Neural cell (in vitro differentiated cells): ENCODE measurements at regions not wholly inside any gene's neighbourhood (a gene's known extent, or its start where the extent isn't known, plus 50 kb on each side); places are given as distances from the start of the nearest gene placed in this dataset.
"Not testable (repeated sequence)": the region's sequence is repeated elsewhere in the genome, so short reads cannot be mapped to it uniquely, and the experiment has no call there.

Source experiments
- H2AFZ ChIP-seq: fragments of 200-600, 300-800 bp; sonication (generic), shearing (Covaris generic); 2 replicates; pipeline ENCODE4 v1.6.0; 2014; ENCODE audit warnings: low read depth, mild to moderate bottlenecking, antibody characterized with exemption, low read length, moderate library complexity
- H3F3A ChIP-seq: fragments of 200-600 bp; shearing (Covaris generic); 2 replicates; pipeline ENCODE4 v1.6.1; 2016; ENCODE audit warnings: mild to moderate bottlenecking, moderate library complexity, mixed read lengths, antibody characterized with exemption, low read length; ENCODE audit not compliant: insufficient read depth, poor library complexity, severe bottlenecking
- H3K27ac ChIP-seq: fragments of 200-600, 300-800 bp; sonication (generic), shearing (Covaris generic); 2 replicates; pipeline ENCODE4 v1.5.1; 2014; ENCODE audit warnings: mild to moderate bottlenecking, low read length, moderate library complexity
- H3K27me3 ChIP-seq: fragments of 300-800, 200-600 bp; sonication (generic), shearing (Covaris generic); 2 replicates; pipeline ENCODE4 v1.6.0; 2014; ENCODE audit warnings: mild to moderate bottlenecking, low read depth, low read length, moderate library complexity; ENCODE audit not compliant: insufficient read depth
- H3K36me3 ChIP-seq: fragments of 300-800, 200-600 bp; sonication (generic), shearing (Covaris generic); 2 replicates; pipeline ENCODE4 v1.5.1; 2014; ENCODE audit warnings: mild to moderate bottlenecking, antibody characterized with exemption, low read length, moderate library complexity; ENCODE audit not compliant: insufficient read depth
- H3K4me2 ChIP-seq: fragments of 300-800, 200-600 bp; sonication (generic), shearing (Covaris generic); 2 replicates; pipeline ENCODE4 v1.6.0; 2014; ENCODE audit warnings: mild to moderate bottlenecking, low read length
- H3K4me3 ChIP-seq: fragments of 300-800, 200-600 bp; sonication (generic), shearing (Covaris generic); 2 replicates; pipeline ENCODE4 v1.5.1; 2014; ENCODE audit warnings: mild to moderate bottlenecking, low read length, moderate library complexity
- H3K79me2 ChIP-seq: fragments of 200-600 bp; shearing (Covaris generic); replicated peaks from 2 replicates; pipeline ENCODE4 v1.6.0; 2014; ENCODE audit warnings: mild to moderate bottlenecking, low read length, moderate library complexity; ENCODE audit not compliant: insufficient read depth
- H3K9ac ChIP-seq: fragments of 300-800, 200-600 bp; sonication (generic), shearing (Covaris generic); 2 replicates; pipeline ENCODE4 v1.6.1; 2016; ENCODE audit warnings: mild to moderate bottlenecking, low read length, mixed read lengths
- H3K9me2 ChIP-seq: fragments of 200-600 bp; shearing (Covaris generic); 2 replicates; pipeline ENCODE4 v1.6.1; 2016; ENCODE audit warnings: mild to moderate bottlenecking, low read length, mixed read lengths; ENCODE audit not compliant: insufficient read depth
- H3K9me3 ChIP-seq: fragments of 200-600, 300-800 bp; sonication (generic), shearing (Covaris generic); 2 replicates; pipeline ENCODE4 v1.6.1; 2016; ENCODE audit warnings: mild to moderate bottlenecking, mixed run types, low read length, moderate library complexity, mixed read lengths
- H4K20me1 ChIP-seq: fragments of 200-600 bp; shearing (Covaris generic); 2 replicates; pipeline ENCODE4 v1.6.1; 2016; ENCODE audit warnings: mild to moderate bottlenecking, mixed run types; ENCODE audit not compliant: insufficient read depth
- EP300 ChIP-seq: fragments of 450-650 bp; conservative IDR thresholded peaks from 2 replicates; pipeline ENCODE4 v1.6.1; 2014; ENCODE audit warnings: antibody characterized with exemption, mild to moderate bottlenecking, moderate library complexity; ENCODE audit not compliant: poor library complexity, severe bottlenecking
- EZH2 ChIP-seq: fragments of 200-600, 300-800 bp; shearing (Covaris generic), sonication (generic); IDR thresholded peaks from 2 replicates; pipeline ENCODE4 v1.6.1; 2014; ENCODE audit warnings: antibody characterized with exemption, low read length, borderline replicate concordance, mild to moderate bottlenecking; ENCODE audit not compliant: insufficient read depth, poor library complexity, severe bottlenecking
- MXI1 ChIP-seq: fragments of 450-650 bp; conservative IDR thresholded peaks from 2 replicates; pipeline ENCODE4 v1.6.1; 2014; ENCODE audit warnings: antibody characterized with exemption, mild to moderate bottlenecking; ENCODE audit not compliant: poor library complexity, severe bottlenecking
- POLR2AphosphoS5 ChIP-seq: IDR thresholded peaks from 2 replicates; pipeline ENCODE4 v1.6.1; 2012
- RAD21 ChIP-seq: fragments of 450-650 bp; conservative IDR thresholded peaks from 2 replicates; pipeline ENCODE4 v1.6.1; 2014; ENCODE audit warnings: antibody characterized with exemption, mild to moderate bottlenecking, moderate library complexity
- REST ChIP-seq: IDR thresholded peaks from 2 replicates; pipeline ENCODE4 v1.6.1; 2012; ENCODE audit warnings: borderline replicate concordance
- SMC3 ChIP-seq: fragments of 450-650 bp; conservative IDR thresholded peaks from 2 replicates; pipeline ENCODE4 v1.6.1; 2014; ENCODE audit warnings: antibody characterized with exemption, mild to moderate bottlenecking, moderate library complexity; ENCODE audit not compliant: poor library complexity
- TAF1 ChIP-seq: IDR thresholded peaks from 2 replicates; pipeline ENCODE4 v1.6.1; 2012; ENCODE audit warnings: low read depth
- TF ChIP-seq, protein P1 (sequence below): fragments of 450-650 bp; IDR thresholded peaks from 2 replicates; pipeline ENCODE4 v1.5.1; 2014; ENCODE audit warnings: antibody characterized with exemption, mild to moderate bottlenecking, moderate library complexity; ENCODE audit not compliant: poor library complexity, severe bottlenecking

- Histone ChIP-seq H3F3A (no peaks in the 10 kb centered on the region), H3K9me3 (no peaks in the 10 kb centered on the region), H3K27me3 (no peaks in the 10 kb centered on the region), H3K9me2 (no peaks in the 10 kb centered on the region), H3K36me3 (no peaks in the 10 kb centered on the region), H3K79me2 (no peaks in the 10 kb centered on the region), H2AFZ (no peak overlapping the region), H3K4me2 (no peak overlapping the region), H4K20me1 (no peaks in the 10 kb centered on the region), H3K27ac (no peak overlapping the region), H3K9ac (no peak overlapping the region), H3K4me3 (no peak overlapping the region)
- TF ChIP-seq SMC3, result no peak
- TF ChIP-seq RAD21, result no peak
- no peak for TF ChIP-seq MXI1
Observed at GRCh38 chr6:7016226-7016625, 91.5 kb upstream of the RREB1 start.

DNA sequence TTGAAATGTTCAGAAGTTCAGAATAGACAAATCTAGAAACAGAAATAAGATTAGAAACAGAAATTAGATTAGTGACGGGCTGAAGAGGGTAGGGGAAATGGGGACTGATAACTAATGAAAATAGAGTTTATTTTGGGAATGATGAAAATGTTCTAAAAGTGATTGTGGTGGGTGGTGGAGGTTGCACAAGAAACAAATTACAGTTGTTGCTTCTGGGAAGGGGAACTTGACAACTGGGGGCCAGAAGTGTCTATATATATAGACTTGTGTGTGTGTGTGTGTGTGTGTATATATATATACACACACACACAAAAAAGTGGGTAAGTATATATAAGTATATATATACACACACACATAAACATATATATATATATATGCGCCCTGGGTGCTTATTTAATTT lies 86.5 kb upstream of the RREB1 start:
- Histone ChIP-seq H2AFZ (no peak overlapping the region), H4K20me1 (no peaks in the 10 kb centered on the region), H3F3A (no peaks in the 10 kb centered on the region), H3K9me3 (no peaks in the 10 kb centered on the region), H3K9me2 (no peaks in the 10 kb centered on the region), H3K36me3 (no peaks in the 10 kb centered on the region), H3K79me2 (no peaks in the 10 kb centered on the region), H3K4me3 (no peak overlapping the region), H3K27me3 (no peaks in the 10 kb centered on the region), H3K4me2 (no peak overlapping the region), H3K9ac (no peak overlapping the region), H3K27ac (no peak overlapping the region)
- no peak for TF ChIP-seq REST
- TF ChIP-seq EP300, result no peak
- TF ChIP-seq EZH2, result no peak
- TF ChIP-seq, protein P1, sequence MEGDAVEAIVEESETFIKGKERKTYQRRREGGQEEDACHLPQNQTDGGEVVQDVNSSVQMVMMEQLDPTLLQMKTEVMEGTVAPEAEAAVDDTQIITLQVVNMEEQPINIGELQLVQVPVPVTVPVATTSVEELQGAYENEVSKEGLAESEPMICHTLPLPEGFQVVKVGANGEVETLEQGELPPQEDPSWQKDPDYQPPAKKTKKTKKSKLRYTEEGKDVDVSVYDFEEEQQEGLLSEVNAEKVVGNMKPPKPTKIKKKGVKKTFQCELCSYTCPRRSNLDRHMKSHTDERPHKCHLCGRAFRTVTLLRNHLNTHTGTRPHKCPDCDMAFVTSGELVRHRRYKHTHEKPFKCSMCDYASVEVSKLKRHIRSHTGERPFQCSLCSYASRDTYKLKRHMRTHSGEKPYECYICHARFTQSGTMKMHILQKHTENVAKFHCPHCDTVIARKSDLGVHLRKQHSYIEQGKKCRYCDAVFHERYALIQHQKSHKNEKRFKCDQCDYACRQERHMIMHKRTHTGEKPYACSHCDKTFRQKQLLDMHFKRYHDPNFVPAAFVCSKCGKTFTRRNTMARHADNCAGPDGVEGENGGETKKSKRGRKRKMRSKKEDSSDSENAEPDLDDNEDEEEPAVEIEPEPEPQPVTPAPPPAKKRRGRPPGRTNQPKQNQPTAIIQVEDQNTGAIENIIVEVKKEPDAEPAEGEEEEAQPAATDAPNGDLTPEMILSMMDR, result no peak
- no peak for TF ChIP-seq TAF1
- TF ChIP-seq RAD21, result no peak
- no peak for TF ChIP-seq POLR2AphosphoS5
- no peak for TF ChIP-seq SMC3
- TF ChIP-seq MXI1, result no peak

GRCh38 chr6:7025861-7026260 lies 81.9 kb upstream of the RREB1 start:
- Histone ChIP-seq H2AFZ (no peak overlapping the region), H3K9me3 (no peaks in the 10 kb centered on the region), H3K9ac (no peak overlapping the region), H3K27me3 (no peaks in the 10 kb centered on the region), H4K20me1 (no peaks in the 10 kb centered on the region), H3K36me3 (no peaks in the 10 kb centered on the region), H3K79me2 (no peaks in the 10 kb centered on the region), H3K27ac (no peak overlapping the region), H3F3A (no peaks in the 10 kb centered on the region), H3K4me3 (no peak overlapping the region), H3K9me2 (no peaks in the 10 kb centered on the region), H3K4me2 (no peak overlapping the region)
- no peak for TF ChIP-seq POLR2AphosphoS5
- no peak for TF ChIP-seq SMC3

DNA sequence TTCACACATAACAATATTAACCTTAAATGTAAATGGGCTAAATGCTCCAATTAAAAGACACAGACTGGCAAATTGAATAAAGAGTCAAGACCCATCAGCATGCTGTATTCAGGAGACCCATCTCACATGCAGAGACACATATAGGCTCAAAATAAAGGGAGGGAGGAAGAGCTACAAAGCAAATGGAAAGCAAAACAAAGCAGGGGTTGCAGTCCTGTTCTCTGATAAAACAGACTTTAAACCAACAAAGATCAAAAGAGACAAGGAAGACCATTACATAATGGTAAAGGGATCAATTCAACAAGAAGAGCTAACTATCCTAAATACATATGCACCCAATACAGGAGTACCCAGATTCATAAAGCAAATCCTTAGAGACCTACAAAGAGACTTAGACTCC lies 78.8 kb upstream of the RREB1 start:
- H3K36me3 ChIP-seq, H4K20me1 ChIP-seq, H3K9me2 ChIP-seq: not testable (repeated sequence)

DNA sequence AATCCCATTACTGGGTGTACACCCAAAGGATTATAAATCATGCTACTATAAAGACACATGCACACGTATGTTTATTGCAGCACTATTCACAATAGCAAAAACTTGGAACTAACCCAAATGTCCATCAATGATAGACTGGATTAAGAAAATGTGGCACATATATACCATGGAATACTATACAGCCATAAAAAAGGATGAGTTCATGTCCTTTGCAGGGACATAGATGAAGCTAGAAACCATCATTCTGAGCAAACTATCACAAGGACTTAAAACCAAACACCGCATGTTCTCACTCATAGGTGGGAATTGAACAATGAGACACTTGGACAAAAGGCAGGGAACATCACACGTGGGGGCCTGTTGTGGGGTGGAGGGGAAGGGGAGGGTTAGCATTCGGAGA lies 76.8 kb upstream of the RREB1 start:
- H3K79me2 ChIP-seq, H3K9me3 ChIP-seq, H2AFZ ChIP-seq, H4K20me1 ChIP-seq, H3K27me3 ChIP-seq, H3K4me3 ChIP-seq, H3K9ac ChIP-seq, H3K36me3 ChIP-seq, H3K27ac ChIP-seq, H3K9me2 ChIP-seq, H3K4me2 ChIP-seq, H3F3A ChIP-seq: not testable (repeated sequence)

More for the DNA sequence above, 78.8 kb upstream of the RREB1 start:
- H3K79me2 ChIP-seq, H3K4me2 ChIP-seq, H3K27me3 ChIP-seq, H2AFZ ChIP-seq, H3K4me3 ChIP-seq, H3K9me3 ChIP-seq, H3F3A ChIP-seq, H3K9ac ChIP-seq, H3K27ac ChIP-seq: not testable (repeated sequence)
